Endodermal cell (in vitro differentiated cells): ENCODE measurements at regions not wholly inside any gene's neighbourhood (a gene's known extent, or its start where the extent isn't known, plus 50 kb on each side); places are given as distances from the start of the nearest gene placed in this dataset.

Experiments used
- DNase-seq: peaks from one replicate; pipeline ENCODE4 v3.0.0-alpha.2; 2017
- H3K27ac ChIP-seq: 2 replicates; pipeline ENCODE4 v1.5.1; 2013; ENCODE audit warnings: mild to moderate bottlenecking, low read depth, low read length, moderate library complexity
- H3K27me3 ChIP-seq: 2 replicates; pipeline ENCODE4 v1.6.1; 2013; ENCODE audit warnings: mild to moderate bottlenecking, low read length, moderate library complexity; ENCODE audit not compliant: insufficient read depth, control insufficient read depth, poor library complexity, severe bottlenecking
- H3K36me3 ChIP-seq: 2 replicates; pipeline ENCODE4 v1.7.0; 2013; ENCODE audit warnings: mild to moderate bottlenecking, low read length, moderate library complexity; ENCODE audit not compliant: control insufficient read depth, insufficient read depth
- H3K4me1 ChIP-seq: one replicate; pipeline ENCODE4 v1.7.0; 2013; ENCODE audit warnings: low read length; ENCODE audit not compliant: control insufficient read depth, insufficient read depth
- H3K4me3 ChIP-seq: 2 replicates; pipeline ENCODE4 v1.5.1; 2013; ENCODE audit warnings: mild to moderate bottlenecking, low read length, moderate library complexity
- H3K9ac ChIP-seq: 2 replicates; pipeline ENCODE4 v1.6.1; 2013; ENCODE audit warnings: mild to moderate bottlenecking, low read length, moderate library complexity; ENCODE audit not compliant: poor library complexity, severe bottlenecking; ENCODE audit errors: extremely low read depth
- H3K9me3 ChIP-seq: 2 replicates; pipeline ENCODE4 v1.6.1; 2013; ENCODE audit warnings: mild to moderate bottlenecking, low read length, moderate library complexity; ENCODE audit not compliant: control insufficient read depth
- H3K27ac Mint-ChIP-seq: 2 replicates; pipeline ENCODE4 v1.8.0; 2020; ENCODE audit warnings: mixed read lengths
- H3K27me3 Mint-ChIP-seq: 2 replicates; pipeline ENCODE4 v1.8.0; 2021; ENCODE audit warnings: mild to moderate bottlenecking, mixed read lengths; ENCODE audit not compliant: insufficient read depth
- H3K36me3 Mint-ChIP-seq: 2 replicates; pipeline ENCODE4 v1.8.0; 2020; ENCODE audit warnings: low read depth, mixed read lengths
- H3K4me1 Mint-ChIP-seq: 2 replicates; pipeline ENCODE4 v1.8.0; 2020; ENCODE audit warnings: mixed read lengths
- H3K4me3 Mint-ChIP-seq: 2 replicates; pipeline ENCODE4 v1.8.0; 2020; ENCODE audit warnings: mild to moderate bottlenecking, moderate library complexity, mixed read lengths
- H3K9me3 Mint-ChIP-seq: 2 replicates; pipeline ENCODE4 v1.8.0; 2020; ENCODE audit warnings: mild to moderate bottlenecking, mixed read lengths
- CTCF ChIP-seq: fragments of 200-600 bp; sonication (generic); conservative IDR thresholded peaks from 2 replicates; pipeline ENCODE4 v1.5.0; 2021; ENCODE audit warnings: antibody characterized with exemption, mild to moderate bottlenecking
- WGBS, 2 experiments: methylation state at CpG; one replicate each; pipeline versions ENCODE4 v1.1.5 to v1.1.7; 2013; ENCODE audit warnings: missing lambda C conversion rate in 2 of 2, mixed read lengths in 1 of 2; ENCODE audit not compliant: insufficient coverage in 1 of 2, insufficient read length in 1 of 2; 5-methylcytosine and 5-hydroxymethylcytosine counted together

- H3K27ac Mint-ChIP-seq, result no peak overlapping the region
- 94 to 96% methylated on average over 3 of the region's 3 CpGs for WGBS, 2 experiments
- H3K27me3 Mint-ChIP-seq, result no peaks in the 10 kb centered on the region
Measured at GRCh38 chr11:111173221-111173620, 72.3 kb upstream of the POU2AF2 start.

GRCh38 chr11:111172321-111172862 is 73.1 kb upstream of the POU2AF2 start:
- no peaks in the 10 kb centered on the region for H3K36me3 Mint-ChIP-seq

More at GRCh38 chr11:111173221-111173620, 72.3 kb upstream of the POU2AF2 start:
- DNase-seq, result no peak
- Histone ChIP-seq H3K27me3 (no peaks in the 10 kb centered on the region), H3K27ac (no peak overlapping the region), H3K4me1 (no peaks in the 10 kb centered on the region), H3K9me3 (no peaks in the 10 kb centered on the region), H3K36me3 (no peaks in the 10 kb centered on the region), H3K4me3 (no peak overlapping the region), H3K9ac (no peak overlapping the region)
- TF ChIP-seq CTCF, result no peak
- Mint-ChIP-seq H3K4me3 (no peak overlapping the region), H3K36me3 (no peaks in the 10 kb centered on the region), H3K9me3 (no peaks in the 10 kb centered on the region), H3K4me1 (no peaks in the 10 kb centered on the region)

GRCh38 chr11:111170761-111171379 is 74.7 kb upstream of the POU2AF2 start:
- DNase-seq, result no peak
- no peak overlapping the region for H3K4me3 Mint-ChIP-seq
- H3K4me1 Mint-ChIP-seq, result no peaks in the 10 kb centered on the region
- 94 to 96% methylated on average over 10 to 11 of the region's 11 CpGs for WGBS, 2 experiments
- no peaks in the 10 kb centered on the region for H3K4me1 ChIP-seq
- no peaks in the 10 kb centered on the region for H3K36me3 Mint-ChIP-seq
- H3K9ac ChIP-seq, result no peak overlapping the region
- no peak for TF ChIP-seq CTCF
- no peak overlapping the region for H3K27ac Mint-ChIP-seq
- H3K36me3 ChIP-seq, result no peaks in the 10 kb centered on the region
- H3K27me3 ChIP-seq, result no peaks in the 10 kb centered on the region
- no peak overlapping the region for H3K4me3 ChIP-seq
- no peak overlapping the region for H3K27ac ChIP-seq
- no peaks in the 10 kb centered on the region for H3K9me3 Mint-ChIP-seq
- no peaks in the 10 kb centered on the region for H3K27me3 Mint-ChIP-seq
- H3K9me3 ChIP-seq, result no peaks in the 10 kb centered on the region

More at GRCh38 chr11:111172321-111172862, 73.1 kb upstream of the POU2AF2 start:
- H3K27ac ChIP-seq, result no peak overlapping the region
- H3K4me3 Mint-ChIP-seq, result no peak overlapping the region
- no peak overlapping the region for H3K4me3 ChIP-seq
- 88% methylated on average over 3 of the region's 3 CpGs; no CpG with 5 or more reads in 1 of the 2 experiments for WGBS, 2 experiments
- TF ChIP-seq CTCF, result no peak
- H3K9ac ChIP-seq, result no peak overlapping the region
- H3K27me3 ChIP-seq, result no peaks in the 10 kb centered on the region
- H3K27me3 Mint-ChIP-seq, result no peaks in the 10 kb centered on the region
- no peaks in the 10 kb centered on the region for H3K36me3 ChIP-seq
- no peaks in the 10 kb centered on the region for H3K9me3 Mint-ChIP-seq
- DNase-seq, result no peak
- H3K9me3 ChIP-seq, result no peaks in the 10 kb centered on the region
- H3K27ac Mint-ChIP-seq, result no peak overlapping the region
- H3K4me1 Mint-ChIP-seq, result no peaks in the 10 kb centered on the region
- H3K4me1 ChIP-seq, result no peaks in the 10 kb centered on the region
